IMR-90 (cell line): ENCODE measurements at regions not wholly inside any gene's neighbourhood (a gene's known extent, or its start where the extent isn't known, plus 50 kb on each side); places are given as distances from the start of the nearest gene placed in this dataset.

Experiments used
- ATAC-seq: fragments of 200-7000 bp; cut with Tn5 transposase; 2 replicates; pipeline ENCODE4 v1.9.1; 2020; ENCODE audit warnings: low read depth, mild to moderate bottlenecking, moderate library complexity
- BruUV-seq: library from RNA; stranded (reverse); fragments of 400-500 nt; replicated peaks from 2 replicates; lab custom pipeline; 2021; lab: Mats Ljungman, UMichigan
- CTCF ChIA-PET: fragments of 300-600 bp; formaldehyde crosslinking; extraction: SDS; loops from one replicate; lab custom pipeline; 2021; ENCODE audit warnings: antibody characterized with exemption; lab: Yijun Ruan, JAX
- POLR2A ChIA-PET: fragments of 300-600 bp; sonication (Branson Sonifier 250); formaldehyde crosslinking; loops from one replicate; lab custom pipeline; 2022; ENCODE audit warnings: antibody characterized with exemption; ENCODE audit not compliant: unreplicated experiment; lab: Charles Lee
- DNase-seq: peaks from one replicate; pipeline ENCODE4 v3.0.0; 2013
- H2AFZ ChIP-seq: replicated peaks from 2 replicates; pipeline ENCODE3; 2013; ENCODE audit warnings: low read length, mild to moderate bottlenecking; ENCODE audit not compliant: poor library complexity
- H2AK5ac ChIP-seq: 2 replicates; pipeline ENCODE4 v1.6.1; 2013; ENCODE audit warnings: low read depth, low read length, inconsistent platforms
- H2AK9ac ChIP-seq: replicated peaks from 2 replicates; pipeline ENCODE3; 2013; ENCODE audit warnings: mild to moderate bottlenecking, low read depth, low read length, moderate library complexity; ENCODE audit not compliant: poor library complexity
- H2BK120ac ChIP-seq: 2 replicates; pipeline ENCODE4 v1.6.1; 2013; ENCODE audit warnings: low read depth, low read length, inconsistent platforms
- H2BK15ac ChIP-seq: 3 replicates; pipeline ENCODE4 v1.6.1; 2013; ENCODE audit warnings: low read depth, low read length, inconsistent platforms
- H2BK20ac ChIP-seq: 2 replicates; pipeline ENCODE4 v1.6.1; 2013; ENCODE audit warnings: low read depth, mild to moderate bottlenecking, inconsistent platforms, low read length, moderate library complexity
- H2BK5ac ChIP-seq: 2 replicates; pipeline ENCODE4 v1.6.1; 2013; ENCODE audit warnings: mild to moderate bottlenecking, low read depth, low read length, inconsistent platforms; ENCODE audit not compliant: poor library complexity, severe bottlenecking
- H3K14ac ChIP-seq: replicated peaks from 2 replicates; pipeline ENCODE4 v1.6.1; 2013; ENCODE audit warnings: low read depth, low read length, inconsistent platforms
- H3K18ac ChIP-seq: 2 replicates; pipeline ENCODE4 v1.6.1; 2013; ENCODE audit warnings: low read depth, low read length, control low read depth
- H3K23ac ChIP-seq: 2 replicates; pipeline ENCODE4 v1.6.1; 2013; ENCODE audit warnings: low read depth, low read length, inconsistent platforms
- H3K27ac ChIP-seq: 2 replicates; pipeline ENCODE4 v1.5.1; 2013; ENCODE audit warnings: mild to moderate bottlenecking, control low read depth, low read length; ENCODE audit not compliant: insufficient read depth
- H3K27me3 ChIP-seq: 2 replicates; pipeline ENCODE4 v1.6.1; 2013; ENCODE audit warnings: low read length; ENCODE audit not compliant: control insufficient read depth, insufficient read depth
- H3K36me3 ChIP-seq: 2 replicates; pipeline ENCODE4 v1.6.1; 2013; ENCODE audit warnings: low read length, mixed read lengths; ENCODE audit not compliant: control insufficient read depth, insufficient read depth
- H3K4ac ChIP-seq: 2 replicates; pipeline ENCODE4 v1.6.1; 2013; ENCODE audit warnings: low read depth, low read length, inconsistent platforms
- H3K4me1 ChIP-seq: 2 replicates; pipeline ENCODE4 v1.6.1; 2013; ENCODE audit warnings: low read length, mixed read lengths; ENCODE audit not compliant: control insufficient read depth, insufficient read depth
- H3K4me2 ChIP-seq: 2 replicates; pipeline ENCODE4 v1.6.1; 2013; ENCODE audit warnings: low read depth, mild to moderate bottlenecking, control low read depth, low read length, moderate library complexity
- H3K4me3 ChIP-seq: 2 replicates; pipeline ENCODE4 v1.5.1; 2013; ENCODE audit warnings: low read depth, mild to moderate bottlenecking, control low read depth, low read length, moderate library complexity; ENCODE audit not compliant: insufficient read depth
- H3K56ac ChIP-seq: 2 replicates; pipeline ENCODE4 v1.6.1; 2013; ENCODE audit warnings: low read length, inconsistent platforms; ENCODE audit not compliant: insufficient read depth; ENCODE audit errors: extremely low read depth
- H3K79me1 ChIP-seq, 2 experiments: 2 replicates each; pipeline ENCODE4 v1.6.1; 2013; ENCODE audit warnings: low read length in 2 of 2, inconsistent platforms in 1 of 2, low read depth in 1 of 2
- H3K9ac ChIP-seq: 2 replicates; pipeline ENCODE4 v1.6.1; 2013; ENCODE audit warnings: low read depth, low read length, control low read depth
- H3K9me1 ChIP-seq: 2 replicates; pipeline ENCODE4 v1.6.1; 2013; ENCODE audit warnings: low read length, inconsistent platforms; ENCODE audit not compliant: insufficient read depth
- H3K9me3 ChIP-seq: 2 replicates; pipeline ENCODE4 v1.6.1; 2013; ENCODE audit warnings: low read length; ENCODE audit not compliant: control insufficient read depth, insufficient read depth
- H4K20me1 ChIP-seq: 2 replicates; pipeline ENCODE4 v1.6.1; 2013; ENCODE audit warnings: low read length, inconsistent platforms; ENCODE audit not compliant: insufficient read depth
- H4K5ac ChIP-seq: 2 replicates; pipeline ENCODE4 v1.6.1; 2013; ENCODE audit warnings: mild to moderate bottlenecking, low read depth, low read length, control low read depth
- H4K8ac ChIP-seq, 2 experiments: 2 replicates each; pipeline ENCODE4 v1.6.1; 2013; ENCODE audit warnings: low read depth in 2 of 2, low read length in 2 of 2, control low read depth in 1 of 2, inconsistent platforms in 1 of 2
- H4K91ac ChIP-seq: 2 replicates; pipeline ENCODE4 v1.6.1; 2013; ENCODE audit warnings: low read depth, low read length, inconsistent platforms; ENCODE audit not compliant: insufficient read depth
- CEBPB ChIP-seq: IDR thresholded peaks from 2 replicates; pipeline ENCODE4 v1.6.1; 2012; ENCODE audit warnings: low read depth, low read length, improper control_type of control experiment
- CHD1 ChIP-seq: IDR thresholded peaks from 2 replicates; pipeline ENCODE4 v1.6.1; 2012; ENCODE audit warnings: low read depth, low read length, improper control_type of control experiment
- FOS ChIP-seq: fragments of 150-350 bp; IDR thresholded peaks from 2 replicates; pipeline ENCODE4 v1.6.1; 2016; ENCODE audit warnings: low read depth, low read length
- MAFK ChIP-seq: IDR thresholded peaks from 2 replicates; pipeline ENCODE4 v1.6.1; 2012; ENCODE audit warnings: low read depth, low read length, improper control_type of control experiment
- MAZ ChIP-seq: IDR thresholded peaks from 2 replicates; pipeline ENCODE4 v1.6.1; 2012; ENCODE audit warnings: low read depth, mild to moderate bottlenecking, low read length, improper control_type of control experiment, moderate library complexity, borderline replicate concordance
- MXI1 ChIP-seq: IDR thresholded peaks from 2 replicates; pipeline ENCODE4 v1.6.1; 2012; ENCODE audit warnings: low read depth, mild to moderate bottlenecking, low read length, moderate library complexity, borderline replicate concordance
- NFE2L2 ChIP-seq: fragments of 150-350 bp; IDR thresholded peaks from 2 replicates; pipeline ENCODE4 v1.6.1; 2016; ENCODE audit warnings: low read depth, mild to moderate bottlenecking, low read length
- POLR2A ChIP-seq: IDR thresholded peaks from 2 replicates; pipeline ENCODE4 v1.6.1; 2012; ENCODE audit warnings: mild to moderate bottlenecking, low read depth, low read length
- RCOR1 ChIP-seq: IDR thresholded peaks from 2 replicates; pipeline ENCODE4 v1.6.1; 2012; ENCODE audit warnings: mild to moderate bottlenecking, low read length, improper control_type of control experiment; ENCODE audit not compliant: insufficient replicate concordance
- RFX5 ChIP-seq: IDR thresholded peaks from 2 replicates; pipeline ENCODE4 v1.8.0; 2012; ENCODE audit warnings: low read depth, mild to moderate bottlenecking, low read length, moderate library complexity
- USF2 ChIP-seq: fragments of 150-350 bp; IDR thresholded peaks from 2 replicates; pipeline ENCODE4 v1.6.1; 2017; ENCODE audit warnings: mild to moderate bottlenecking, antibody characterized with exemption, low read length, low read depth
- WGBS, 2 experiments: methylation state at CpG; one replicate each; pipeline versions ENCODE4 v1.1.5 to v1.1.7; 2013; ENCODE audit warnings: missing lambda C conversion rate in 2 of 2; ENCODE audit not compliant: insufficient read length in 1 of 2; ENCODE audit errors: extremely low coverage in 2 of 2; 5-methylcytosine and 5-hydroxymethylcytosine counted together
- dilution Hi-C: fragments of 300-500 bp; cut with HindIII; formaldehyde crosslinking; loops from one replicate; pipeline ENCODE4 v1.14.3; 2018; ENCODE audit warnings: low sequenced_read_pairs; ENCODE audit not compliant: unreplicated experiment
- in situ Hi-C: fragments of 300-500 bp; cut with MboI; formaldehyde crosslinking; loops from 3 replicates; pipeline ENCODE4 v1.14.3; 2019; ENCODE audit warnings: low sequenced_read_pairs, inconsistent platforms, mixed read lengths
- intact Hi-C: fragments of 100-400 bp; cut with micrococcal nuclease; formaldehyde crosslinking; loops from 2 replicates; pipeline ENCODE4 v1.10.0; 2022
- TF ChIP-seq, protein P1 (sequence below): conservative IDR thresholded peaks from 2 replicates; pipeline ENCODE4 v1.5.1; 2012; ENCODE audit warnings: mild to moderate bottlenecking, low read depth, low read length, improper control_type of control experiment

GRCh38 chr12:61250303-61250702, 1009.9 kb upstream of the USP15 start:
- no peak overlapping the region for H2BK15ac ChIP-seq
- H4K8ac ChIP-seq = no peak overlapping the region
- no peak overlapping the region for H2AFZ ChIP-seq
- CTCF ChIA-PET = no interaction called here
- H3K14ac ChIP-seq = no peak overlapping the region
- H3K4ac ChIP-seq = no peak overlapping the region
- TF ChIP-seq MAFK = no peak
- no peak for TF ChIP-seq USF2
- TF ChIP-seq CEBPB = no peak
- TF ChIP-seq FOS = no peak
- no peak for TF ChIP-seq MXI1
- no peak for TF ChIP-seq MAZ
- TF ChIP-seq RCOR1 = no peak
- TF ChIP-seq CHD1 = no peak
- TF ChIP-seq, protein P1, sequence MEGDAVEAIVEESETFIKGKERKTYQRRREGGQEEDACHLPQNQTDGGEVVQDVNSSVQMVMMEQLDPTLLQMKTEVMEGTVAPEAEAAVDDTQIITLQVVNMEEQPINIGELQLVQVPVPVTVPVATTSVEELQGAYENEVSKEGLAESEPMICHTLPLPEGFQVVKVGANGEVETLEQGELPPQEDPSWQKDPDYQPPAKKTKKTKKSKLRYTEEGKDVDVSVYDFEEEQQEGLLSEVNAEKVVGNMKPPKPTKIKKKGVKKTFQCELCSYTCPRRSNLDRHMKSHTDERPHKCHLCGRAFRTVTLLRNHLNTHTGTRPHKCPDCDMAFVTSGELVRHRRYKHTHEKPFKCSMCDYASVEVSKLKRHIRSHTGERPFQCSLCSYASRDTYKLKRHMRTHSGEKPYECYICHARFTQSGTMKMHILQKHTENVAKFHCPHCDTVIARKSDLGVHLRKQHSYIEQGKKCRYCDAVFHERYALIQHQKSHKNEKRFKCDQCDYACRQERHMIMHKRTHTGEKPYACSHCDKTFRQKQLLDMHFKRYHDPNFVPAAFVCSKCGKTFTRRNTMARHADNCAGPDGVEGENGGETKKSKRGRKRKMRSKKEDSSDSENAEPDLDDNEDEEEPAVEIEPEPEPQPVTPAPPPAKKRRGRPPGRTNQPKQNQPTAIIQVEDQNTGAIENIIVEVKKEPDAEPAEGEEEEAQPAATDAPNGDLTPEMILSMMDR = no peak
- TF ChIP-seq RFX5 = no peak
- no peak for TF ChIP-seq POLR2A
- TF ChIP-seq NFE2L2 = no peak
- no peak overlapping the region for H4K91ac ChIP-seq
- peaks cover 16% of the 10 kb centered on the region for H3K9me3 ChIP-seq
- no peak overlapping the region for H2BK5ac ChIP-seq
- dilution Hi-C loops (no loop called here), intact Hi-C loops (no loop called here), in situ Hi-C loops (no loop called here)
- no peaks in the 10 kb centered on the region for H3K79me1 ChIP-seq
- H2BK120ac ChIP-seq = no peak overlapping the region
- H3K56ac ChIP-seq = no peak overlapping the region
- POLR2A ChIA-PET = no interaction called here
- H3K4me2 ChIP-seq = no peak overlapping the region
- no peak overlapping the region for H2AK9ac ChIP-seq
- H2AK5ac ChIP-seq = no peak overlapping the region
- no peak overlapping the region for H2BK20ac ChIP-seq
- no peak overlapping the region for H3K23ac ChIP-seq
- H3K36me3 ChIP-seq = no peaks in the 10 kb centered on the region
- no peak for DNase-seq
- H3K27me3 ChIP-seq = no peaks in the 10 kb centered on the region
- ATAC-seq = no peak
- no peak overlapping the region for H4K5ac ChIP-seq
- no peak overlapping the region for H3K18ac ChIP-seq
- H4K20me1 ChIP-seq = no peaks in the 10 kb centered on the region
- H3K4me3 ChIP-seq = no peak overlapping the region
- no peaks in the 10 kb centered on the region for H3K4me1 ChIP-seq
- no CpG with 5 or more reads among the region's 2 CpGs for WGBS, 2 experiments
- no TSS peak for BruUV-seq
- H3K27ac ChIP-seq = no peak overlapping the region
- H3K9me1 ChIP-seq = no peaks in the 10 kb centered on the region
- H3K9ac ChIP-seq = no peak overlapping the region
